CD4-positive, alpha-beta T cell (primary cell): ENCODE measurements at regions not wholly inside any gene's neighbourhood (a gene's known extent, or its start where the extent isn't known, plus 50 kb on each side); places are given as distances from the start of the nearest gene placed in this dataset.

Source experiments
- ATAC-seq: fragments of 200-7000 bp; cut with Tn5 transposase; one replicate; pipeline ENCODE4 v1.10.0; 2022; ENCODE audit warnings: mild to moderate bottlenecking; ENCODE audit not compliant: poor library complexity
- CTCF ChIA-PET: fragments of 350-600 bp; sonication (Branson Sonifier 250); formaldehyde crosslinking; loops from one replicate; lab custom pipeline; 2021; ENCODE audit warnings: antibody characterized with exemption, inconsistent platforms; lab: Charles Lee
- POLR2A ChIA-PET: fragments of 350-600 bp; sonication (Branson Sonifier 250); formaldehyde crosslinking; loops from one replicate; lab custom pipeline; 2021; ENCODE audit warnings: antibody characterized with exemption, inconsistent platforms; lab: Charles Lee
- DNase-seq, 14 experiments: peaks; one replicate each; pipeline ENCODE4 v3.0.0-alpha.2; 2013 to 2020; ENCODE audit warnings: mixed read lengths in 2 of 14
- H3K27ac ChIP-seq, 2 donors: one replicate each; pipeline versions ENCODE4 v1.5.1 to v1.7.0; 2013; ENCODE audit warnings: low read length in 2 of 2, low read depth in 1 of 2, mild to moderate bottlenecking in 1 of 2
- H3K27me3 ChIP-seq, 2 experiments: 1 replicate in 1 of 2; 2 replicates in 1 of 2; pipeline versions ENCODE4 v1.6.1 to v1.7.0; 2013; ENCODE audit warnings: low read length in 2 of 2, control low read depth in 1 of 2, mild to moderate bottlenecking in 1 of 2, moderate library complexity in 1 of 2; ENCODE audit not compliant: insufficient read depth in 2 of 2, control insufficient read depth in 1 of 2
- H3K36me3 ChIP-seq: one replicate; pipeline ENCODE4 v1.6.1; 2013; ENCODE audit warnings: low read length, control low read depth; ENCODE audit not compliant: insufficient read depth
- H3K4me1 ChIP-seq: one replicate; pipeline ENCODE4 v1.6.1; 2013; ENCODE audit warnings: low read length, control low read depth; ENCODE audit not compliant: insufficient read depth
- H3K4me3 ChIP-seq: one replicate; pipeline ENCODE4 v1.5.1; 2013; ENCODE audit warnings: mild to moderate bottlenecking, low read length, moderate library complexity
- H3K9me3 ChIP-seq, 2 experiments: 1 replicate in 1 of 2; 2 replicates in 1 of 2; pipeline versions ENCODE4 v1.6.1 to v1.7.0; 2013; ENCODE audit warnings: low read length in 2 of 2, mild to moderate bottlenecking in 2 of 2, control low read depth in 1 of 2, moderate library complexity in 1 of 2; ENCODE audit not compliant: control insufficient read depth in 1 of 2, insufficient read depth in 1 of 2
- H3K27ac Mint-ChIP-seq: one replicate; pipeline ENCODE4 v1.8.0; 2020; ENCODE audit warnings: mixed read lengths
- H3K27me3 Mint-ChIP-seq: one replicate; pipeline ENCODE4 v1.8.0; 2021; ENCODE audit warnings: mixed read lengths
- H3K36me3 Mint-ChIP-seq: one replicate; pipeline ENCODE4 v1.8.0; 2021; ENCODE audit warnings: low read depth, mixed read lengths
- H3K4me1 Mint-ChIP-seq: one replicate; pipeline ENCODE4 v1.8.0; 2021; ENCODE audit warnings: low read depth, mixed read lengths
- H3K4me3 Mint-ChIP-seq: one replicate; pipeline ENCODE4 v1.8.0; 2020; ENCODE audit warnings: mild to moderate bottlenecking, mixed read lengths
- H3K9me3 Mint-ChIP-seq: one replicate; pipeline ENCODE4 v1.8.0; 2020; ENCODE audit warnings: mixed read lengths
- CTCF ChIP-seq: fragments of 200-600 bp; IDR thresholded peaks from one replicate; pipeline ENCODE4 v1.8.0; 2022; ENCODE audit warnings: antibody characterized with exemption, mild to moderate bottlenecking
- intact Hi-C, 2 experiments: fragments of 100-400 bp; cut with DNase I in 1 of 2; cut with micrococcal nuclease in 1 of 2; formaldehyde crosslinking; loops; one replicate each; pipeline versions ENCODE4 v1.15.1 to v1.9.0; 2023 to 2025; cut with DNase I, micrococcal nuclease

GRCh38 chr1:5738911-5739462 lies 253.2 kb downstream of the NPHP4 start:
- Mint-ChIP-seq H3K4me3 (no peak overlapping the region), H3K27me3 (peaks cover 17% of the 10 kb centered on the region), H3K36me3 (no peaks in the 10 kb centered on the region), H3K9me3 (no peaks in the 10 kb centered on the region), H3K4me1 (no peaks in the 10 kb centered on the region), H3K27ac (no peak overlapping the region)
- intact Hi-C loops = no loop called here
- POLR2A ChIA-PET = no interaction called here
- Histone ChIP-seq H3K9me3 (peaks cover 0 to 5% of the 10 kb centered on the region in 2 experiments), H3K27ac (no peak overlapping the region), H3K27me3 (peaks cover 5 to 6% of the 10 kb centered on the region in 2 experiments), H3K4me1 (peaks cover 3% of the 10 kb centered on the region), H3K36me3 (no peaks in the 10 kb centered on the region), H3K4me3 (no peak overlapping the region)
- DNase-seq (no peak), ATAC-seq (no peak)
- no peak for TF ChIP-seq CTCF
- CTCF ChIA-PET = no interaction called here

- DNase-seq = no peak
- H3K27ac ChIP-seq = no peak overlapping the region
- ChIA-PET POLR2A (no interaction called here), CTCF (no interaction called here)
- no peak overlapping the region for H3K4me3 Mint-ChIP-seq
- no peaks in the 10 kb centered on the region for H3K36me3 Mint-ChIP-seq
- H3K36me3 ChIP-seq = no peaks in the 10 kb centered on the region
- no peak overlapping the region for H3K4me3 ChIP-seq
- no peak for ATAC-seq
- peaks cover 3% of the 10 kb centered on the region for H3K4me1 ChIP-seq
- H3K4me1 Mint-ChIP-seq = no peaks in the 10 kb centered on the region
- intact Hi-C loops = no loop called here
- H3K9me3 ChIP-seq = peaks cover 0 to 5% of the 10 kb centered on the region in 2 experiments
- H3K27me3 Mint-ChIP-seq = peaks cover 11% of the 10 kb centered on the region
- no peak overlapping the region for H3K27ac Mint-ChIP-seq
- no peaks in the 10 kb centered on the region for H3K9me3 Mint-ChIP-seq
- TF ChIP-seq CTCF = no peak
- peaks cover 0 to 5% of the 10 kb centered on the region in 2 experiments for H3K27me3 ChIP-seq
Measured at GRCh38 chr1:5737081-5737480, 255.1 kb downstream of the NPHP4 start.

- Histone ChIP-seq H3K36me3 (no peaks in the 10 kb centered on the region), H3K27me3 (peaks cover 0 to 3% of the 10 kb centered on the region in 2 experiments), H3K27ac (no peak overlapping the region), H3K4me3 (no peak overlapping the region), H3K9me3 (peaks cover 0 to 5% of the 10 kb centered on the region in 2 experiments), H3K4me1 (peaks cover 3% of the 10 kb centered on the region)
- DNase-seq = no peak
- no peak for TF ChIP-seq CTCF
- Mint-ChIP-seq H3K27ac (no peak overlapping the region), H3K4me3 (no peak overlapping the region), H3K9me3 (no peaks in the 10 kb centered on the region), H3K36me3 (no peaks in the 10 kb centered on the region), H3K27me3 (peaks cover 13% of the 10 kb centered on the region), H3K4me1 (no peaks in the 10 kb centered on the region)
- POLR2A ChIA-PET = no interaction called here
- ATAC-seq = no peak
- CTCF ChIA-PET = no interaction called here
- intact Hi-C loops = no loop called here
Measured at GRCh38 chr1:5734996-5735395, 257.2 kb downstream of the NPHP4 start.
